HG02642 (cell line): ENCODE measurements at regions not wholly inside any gene's neighbourhood (a gene's known extent, or its start where the extent isn't known, plus 50 kb on each side); places are given as distances from the start of the nearest gene placed in this dataset.

Experiments used
- ATAC-seq: cut with Tn5 transposase; IDR thresholded peaks from one replicate; pipeline ENCODE4 v1.9.1; 2021; ENCODE audit warnings: mild to moderate bottlenecking; ENCODE audit not compliant: unreplicated experiment, poor library complexity

DNA sequence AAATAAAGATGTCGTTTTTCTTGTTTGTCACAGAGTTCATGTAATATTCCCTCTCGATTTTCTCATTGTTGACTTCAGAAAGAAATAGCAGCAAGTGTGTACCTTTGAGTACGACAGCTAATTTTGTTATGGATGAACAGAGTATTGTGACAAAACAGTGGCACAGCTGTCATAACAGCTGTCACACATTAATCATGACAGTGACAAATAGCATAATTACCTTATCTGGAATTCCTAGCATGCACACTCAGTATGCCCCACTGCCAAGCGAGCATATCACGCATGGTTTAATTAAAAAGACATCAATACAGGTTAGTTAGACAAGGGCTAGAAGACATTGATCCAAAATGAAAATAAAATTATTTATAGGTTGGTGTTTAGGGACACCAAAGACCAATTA lies 375.1 kb downstream of the SPATA31D1 start:
- no peak for ATAC-seq

- no peak for ATAC-seq
Observed at GRCh38 chr9:82367016-82367415, 378.4 kb downstream of the SPATA31D1 start.

DNA sequence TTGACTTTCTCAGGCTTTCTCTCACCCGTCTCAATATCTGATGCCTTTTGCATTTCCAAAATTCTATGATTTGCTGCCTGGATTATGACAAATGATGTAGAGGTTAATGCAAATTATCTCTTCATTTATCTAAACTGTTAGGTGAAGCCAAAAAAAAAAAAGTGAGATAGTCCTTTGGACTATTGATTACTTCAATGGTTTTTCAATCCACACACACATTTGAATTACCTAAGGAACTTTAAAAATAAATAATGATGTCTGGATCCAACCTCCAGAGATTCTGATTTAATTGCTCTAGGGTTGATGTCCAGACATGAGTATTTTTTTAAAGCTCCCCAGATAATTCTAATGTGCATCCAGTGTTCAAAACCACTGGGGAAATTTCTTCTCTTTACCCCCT lies 379.4 kb downstream of the SPATA31D1 start:
- no peak for ATAC-seq

DNA sequence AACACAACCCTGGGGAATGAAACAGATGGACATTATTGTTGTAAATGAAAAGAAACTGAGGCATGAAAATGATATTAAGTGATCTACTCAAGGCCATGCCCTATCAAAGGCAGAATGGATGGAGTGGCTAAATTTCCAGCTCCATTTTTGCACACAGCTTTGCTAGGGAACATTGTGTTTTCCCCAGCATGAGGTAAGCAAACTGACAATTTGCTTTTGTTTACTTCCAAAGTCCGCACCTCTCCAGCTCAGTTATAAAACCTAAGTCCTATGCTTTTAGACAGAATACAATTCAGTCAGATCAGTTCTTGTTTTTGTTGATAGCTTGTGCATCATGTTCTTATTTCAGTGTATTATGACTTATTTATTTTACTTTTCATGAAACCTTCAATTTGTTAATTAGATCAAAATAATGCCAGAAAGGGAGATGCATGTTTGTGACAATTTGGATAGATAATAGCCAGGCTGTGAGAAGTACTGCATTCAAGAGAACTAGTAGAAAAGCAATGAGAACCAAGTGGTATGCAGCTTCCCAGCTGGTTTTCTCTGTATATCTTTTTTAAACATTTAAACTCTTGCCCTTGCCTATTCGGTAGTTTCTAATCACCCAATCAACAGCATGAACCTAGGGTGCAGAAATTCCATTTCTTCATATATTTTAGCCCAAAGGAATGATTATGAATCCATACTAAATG lies 380.8 kb downstream of the SPATA31D1 start:
- ATAC-seq, result no peak

- ATAC-seq, result no peak
Observed at GRCh38 chr9:82375041-82375440, 386.5 kb downstream of the SPATA31D1 start.

- no peak for ATAC-seq
Observed at GRCh38 chr9:82376677-82377232, 388.2 kb downstream of the SPATA31D1 start.

GRCh38 chr9:82382887-82383616 lies 394.5 kb downstream of the SPATA31D1 start:
- ATAC-seq, result no peak

GRCh38 chr9:82385633-82386032 lies 397.1 kb downstream of the SPATA31D1 start:
- ATAC-seq, result no peak

DNA sequence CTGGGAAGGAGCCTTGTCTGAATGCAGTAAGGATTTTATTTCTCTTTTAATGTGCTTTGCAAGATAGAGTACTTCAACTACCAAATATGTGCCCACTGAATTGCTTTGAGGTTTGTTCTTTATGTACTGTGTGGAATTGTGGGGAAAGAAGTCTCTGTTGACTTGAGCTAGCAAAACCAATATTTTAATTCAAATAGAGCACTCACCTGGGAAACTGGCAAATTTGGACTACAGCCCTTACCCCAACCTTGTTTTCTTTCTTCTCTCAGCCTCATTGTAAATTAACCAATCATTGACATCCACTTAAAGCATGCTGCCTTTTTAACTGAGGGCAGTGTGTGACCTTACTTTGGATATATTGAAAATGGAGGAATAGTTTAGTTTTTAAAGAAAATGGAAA lies 409.0 kb downstream of the SPATA31D1 start:
- no peak for ATAC-seq

DNA sequence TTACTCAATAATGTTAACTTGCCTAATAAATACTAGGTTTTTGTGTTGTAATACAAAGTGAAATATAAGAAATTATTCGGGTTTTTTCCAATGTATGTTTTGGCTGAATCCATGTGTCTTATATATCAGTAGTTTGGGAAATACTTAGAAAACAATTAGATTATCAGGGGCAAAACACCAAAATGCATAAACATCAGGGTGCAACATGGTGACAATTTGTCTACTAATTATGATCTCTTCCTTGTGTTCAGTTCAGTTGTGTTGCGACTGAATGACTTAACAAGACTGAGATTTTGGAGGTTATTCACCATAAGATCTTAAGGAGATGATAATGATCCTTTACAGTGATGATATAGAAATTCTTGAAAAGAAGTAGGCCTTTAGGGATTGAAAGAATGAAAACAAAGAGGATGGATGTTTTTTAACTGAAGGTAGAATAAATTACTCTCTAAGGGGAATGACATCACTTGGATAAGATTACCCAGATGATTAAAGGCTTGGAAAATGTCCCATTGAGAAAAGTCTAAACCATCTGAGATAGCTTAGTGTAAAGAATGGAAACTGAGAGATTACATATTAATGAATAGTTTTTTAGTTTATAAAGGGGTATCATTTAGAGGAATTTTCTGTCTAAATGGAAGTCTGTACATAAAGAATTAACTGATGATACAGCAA lies 415.8 kb downstream of the SPATA31D1 start:
- ATAC-seq, result no peak

DNA sequence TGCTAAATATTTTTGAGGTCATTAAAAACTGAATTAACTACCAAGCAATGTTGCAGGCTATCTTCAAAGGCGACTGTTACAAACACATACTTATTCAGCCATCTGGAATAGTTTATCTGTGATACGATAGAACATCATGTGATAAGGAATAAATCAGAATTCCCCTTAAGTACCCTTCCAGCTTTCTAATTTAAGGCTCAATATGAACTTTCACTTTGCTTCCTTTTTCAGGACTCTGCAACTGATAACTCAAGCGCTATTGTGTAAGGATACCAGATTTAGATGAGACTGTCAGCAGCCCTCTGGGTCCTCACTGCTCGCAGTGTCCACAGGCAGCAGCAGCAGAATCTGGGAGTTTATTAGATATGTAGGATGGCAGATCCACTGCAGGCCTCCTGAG lies 416.3 kb downstream of the SPATA31D1 start:
- no peak for ATAC-seq

- ATAC-seq, result no peak
Observed at GRCh38 chr9:82406456-82407085, 418.0 kb downstream of the SPATA31D1 start.

- ATAC-seq, result peak; percentile 94
Observed at GRCh38 chr9:82410306-82410705, 421.7 kb downstream of the SPATA31D1 start.

- peak; percentile 17 for ATAC-seq
Observed at GRCh38 chr9:82410866-82411265, 422.3 kb downstream of the SPATA31D1 start.

DNA sequence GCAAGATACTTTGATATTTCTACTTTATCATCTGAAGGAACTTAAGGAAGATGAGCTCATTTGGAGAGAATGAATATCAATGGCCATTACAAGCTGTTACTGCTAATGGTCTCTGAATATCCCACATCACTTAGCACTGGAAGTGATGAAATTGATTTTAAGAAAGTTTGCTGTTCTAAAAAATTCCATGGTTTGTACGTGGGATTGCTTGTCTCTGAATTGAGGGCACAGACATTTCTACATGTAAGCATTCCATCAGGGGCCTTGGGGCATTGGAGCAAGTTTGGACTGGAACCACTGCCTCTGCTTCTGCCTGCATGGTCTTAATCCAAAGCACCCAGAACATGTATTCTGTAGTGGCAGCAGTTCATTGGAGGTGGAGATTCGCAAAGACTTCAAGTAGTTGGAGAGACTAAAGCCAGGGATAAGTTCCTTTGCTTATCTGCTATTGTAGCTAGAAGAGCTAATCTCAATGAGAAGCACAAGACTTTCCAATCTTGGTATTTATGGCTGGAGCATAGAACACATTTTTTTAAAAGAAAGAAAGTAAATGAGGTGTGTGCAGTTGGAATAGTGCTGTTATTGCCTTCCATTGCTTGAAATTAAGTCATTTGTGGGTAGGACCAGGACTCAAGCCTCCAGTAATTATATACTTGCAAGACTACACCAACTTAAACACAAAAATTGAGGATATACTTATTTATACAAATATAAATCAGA lies 424.2 kb downstream of the SPATA31D1 start:
- no peak for ATAC-seq

- ATAC-seq, result no peak
Observed at GRCh38 chr9:82417501-82417900, 428.9 kb downstream of the SPATA31D1 start.

DNA sequence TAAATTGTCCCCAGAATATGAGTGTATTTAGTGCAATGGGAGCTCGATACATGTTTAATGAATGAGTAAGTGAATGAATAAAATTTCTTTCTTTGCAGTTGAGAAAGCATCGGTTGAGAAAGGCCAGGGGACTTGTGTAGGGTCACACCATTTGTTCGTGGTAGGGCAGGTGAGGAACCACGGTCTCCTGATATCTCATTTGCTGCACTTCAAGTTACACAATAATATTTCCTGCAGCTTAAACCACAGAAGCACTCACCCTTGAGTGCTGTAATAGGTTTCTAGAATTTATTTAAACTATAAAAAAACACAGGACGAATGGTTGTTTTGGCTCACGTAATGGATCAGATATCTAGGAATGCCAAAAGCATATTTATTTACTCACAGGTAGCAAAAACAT lies 429.8 kb downstream of the SPATA31D1 start:
- no peak for ATAC-seq

DNA sequence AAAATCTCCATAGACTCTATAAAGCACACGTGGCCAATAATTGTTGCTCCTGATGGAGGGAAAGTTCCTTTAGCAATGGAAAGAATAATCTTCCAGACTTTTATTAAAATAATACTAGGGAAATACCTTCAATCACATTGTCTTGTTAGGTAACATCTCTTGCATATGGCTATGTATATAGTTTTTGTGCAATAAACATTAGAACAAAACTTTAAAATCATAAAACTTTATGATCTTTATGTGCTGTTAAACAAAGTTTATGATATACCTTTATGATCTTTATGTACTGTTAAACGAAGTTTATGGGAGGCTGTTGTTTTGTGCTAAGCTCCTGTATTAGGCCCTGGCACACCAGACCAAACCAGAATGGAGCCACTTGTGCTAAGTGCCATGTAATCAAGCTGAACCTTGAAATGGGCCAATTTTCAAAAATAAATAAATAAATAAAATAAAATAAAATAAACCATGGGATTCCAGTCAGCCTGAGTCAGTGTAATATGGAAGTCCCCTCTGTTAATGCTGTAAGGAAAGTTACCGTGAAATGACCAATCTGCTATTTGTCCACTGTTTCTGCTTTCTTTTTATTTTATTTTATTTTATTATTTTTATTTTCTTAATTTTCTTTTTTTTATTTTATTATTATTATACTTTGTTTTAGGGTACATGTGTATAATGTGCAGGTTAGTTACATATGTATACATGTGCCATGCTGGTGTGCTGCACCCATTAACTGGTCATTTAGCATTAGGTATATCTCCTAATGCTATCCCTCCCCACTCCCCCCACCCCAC lies 431.3 kb downstream of the SPATA31D1 start:
- ATAC-seq, result no peak

DNA sequence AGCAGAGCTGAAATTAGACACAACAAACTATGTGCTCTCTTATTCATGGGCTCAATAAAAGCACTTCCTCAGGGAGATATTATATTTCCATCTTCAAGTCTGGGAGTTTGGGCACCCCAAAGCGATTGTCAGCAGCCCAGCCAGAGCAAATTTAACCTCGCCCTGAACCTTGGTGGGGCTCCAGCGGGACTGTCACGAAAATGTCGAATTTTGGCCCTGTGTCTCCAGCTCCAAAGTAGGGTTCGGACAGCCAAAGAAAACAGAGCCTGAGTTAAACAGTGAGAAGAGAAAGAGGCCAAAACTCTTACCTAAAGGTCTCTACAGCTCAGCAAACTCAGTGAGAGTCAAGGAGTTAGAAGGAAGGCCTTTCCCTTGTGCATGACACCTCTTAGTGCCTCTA lies 432.9 kb downstream of the SPATA31D1 start:
- no peak for ATAC-seq
